Epithelial cell of esophagus (primary cell): ENCODE measurements at regions not wholly inside any gene's neighbourhood (a gene's known extent, or its start where the extent isn't known, plus 50 kb on each side); places are given as distances from the start of the nearest gene placed in this dataset.
"Not testable (repeated sequence)": the region's sequence is repeated elsewhere in the genome, so short reads cannot be mapped to it uniquely, and the experiment has no call there.

Source experiments
- DNase-seq: peaks from one replicate; pipeline ENCODE4 v3.0.0; 2010; ENCODE audit warnings: low read depth
- H3K4me3 ChIP-seq: 2 replicates; pipeline ENCODE4 v1.5.1; 2011; ENCODE audit warnings: mild to moderate bottlenecking, low read length, control low read depth
- TF ChIP-seq, protein P1 (sequence below): IDR thresholded peaks from 2 replicates; pipeline ENCODE4 v1.5.1; 2011; ENCODE audit warnings: low read depth, mild to moderate bottlenecking, low read length, control low read depth, inconsistent platforms; ENCODE audit not compliant: insufficient read depth; ENCODE audit errors: missing control alignments

DNA sequence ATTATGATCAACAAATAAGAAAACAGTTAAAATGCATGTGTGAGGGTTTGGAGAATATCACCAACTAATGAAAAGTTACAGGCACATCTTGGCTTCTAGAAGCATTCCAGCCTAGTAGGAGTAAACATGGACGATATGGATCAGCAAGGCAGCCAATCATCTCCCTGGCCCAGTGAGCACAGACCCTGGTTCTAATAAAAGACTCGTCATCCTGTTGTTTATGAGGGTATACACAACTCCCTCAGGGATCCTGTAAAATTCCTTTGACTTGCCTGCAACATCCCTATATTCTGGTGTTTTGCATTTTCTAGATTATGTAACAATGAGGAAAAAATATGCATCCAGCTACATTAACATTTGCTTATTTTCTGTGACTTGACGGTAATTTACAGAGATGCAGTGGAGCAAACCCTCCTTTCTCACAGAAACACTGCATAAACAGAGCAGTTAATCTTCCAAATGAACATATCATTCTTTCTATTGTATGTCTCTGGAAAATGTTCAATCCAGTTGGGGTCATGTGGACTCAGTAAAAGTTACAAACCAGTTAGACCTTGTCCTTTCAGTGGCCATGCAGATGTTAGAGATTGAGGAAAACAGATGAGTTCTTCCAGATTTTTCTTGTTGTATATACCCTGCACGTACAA, 88.9 kb upstream of the NDP start:
- TF ChIP-seq, protein P1, sequence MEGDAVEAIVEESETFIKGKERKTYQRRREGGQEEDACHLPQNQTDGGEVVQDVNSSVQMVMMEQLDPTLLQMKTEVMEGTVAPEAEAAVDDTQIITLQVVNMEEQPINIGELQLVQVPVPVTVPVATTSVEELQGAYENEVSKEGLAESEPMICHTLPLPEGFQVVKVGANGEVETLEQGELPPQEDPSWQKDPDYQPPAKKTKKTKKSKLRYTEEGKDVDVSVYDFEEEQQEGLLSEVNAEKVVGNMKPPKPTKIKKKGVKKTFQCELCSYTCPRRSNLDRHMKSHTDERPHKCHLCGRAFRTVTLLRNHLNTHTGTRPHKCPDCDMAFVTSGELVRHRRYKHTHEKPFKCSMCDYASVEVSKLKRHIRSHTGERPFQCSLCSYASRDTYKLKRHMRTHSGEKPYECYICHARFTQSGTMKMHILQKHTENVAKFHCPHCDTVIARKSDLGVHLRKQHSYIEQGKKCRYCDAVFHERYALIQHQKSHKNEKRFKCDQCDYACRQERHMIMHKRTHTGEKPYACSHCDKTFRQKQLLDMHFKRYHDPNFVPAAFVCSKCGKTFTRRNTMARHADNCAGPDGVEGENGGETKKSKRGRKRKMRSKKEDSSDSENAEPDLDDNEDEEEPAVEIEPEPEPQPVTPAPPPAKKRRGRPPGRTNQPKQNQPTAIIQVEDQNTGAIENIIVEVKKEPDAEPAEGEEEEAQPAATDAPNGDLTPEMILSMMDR: no peak
- no peak overlapping the region for H3K4me3 ChIP-seq
- no peak for DNase-seq

DNA sequence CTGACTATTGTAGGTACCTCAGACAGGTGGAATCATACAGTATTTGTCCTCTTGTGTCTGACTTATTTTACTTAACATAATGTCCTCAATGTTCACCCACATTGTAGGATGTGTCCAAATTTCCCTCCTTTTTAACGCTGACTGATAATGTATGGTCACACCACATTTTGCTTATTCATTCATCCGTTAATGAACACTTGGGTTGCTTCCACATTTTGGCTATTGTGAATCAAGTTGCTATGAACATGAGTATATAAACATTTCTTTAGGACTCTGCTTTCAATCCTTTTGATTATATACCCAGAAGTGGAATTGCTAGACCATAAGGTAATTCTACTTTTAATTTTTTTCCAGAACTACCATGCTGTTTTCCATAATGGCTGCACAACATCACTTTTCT, 87.0 kb upstream of the NDP start:
- no peak overlapping the region for H3K4me3 ChIP-seq
- TF ChIP-seq, protein P1: no peak
- no peak for DNase-seq

DNA sequence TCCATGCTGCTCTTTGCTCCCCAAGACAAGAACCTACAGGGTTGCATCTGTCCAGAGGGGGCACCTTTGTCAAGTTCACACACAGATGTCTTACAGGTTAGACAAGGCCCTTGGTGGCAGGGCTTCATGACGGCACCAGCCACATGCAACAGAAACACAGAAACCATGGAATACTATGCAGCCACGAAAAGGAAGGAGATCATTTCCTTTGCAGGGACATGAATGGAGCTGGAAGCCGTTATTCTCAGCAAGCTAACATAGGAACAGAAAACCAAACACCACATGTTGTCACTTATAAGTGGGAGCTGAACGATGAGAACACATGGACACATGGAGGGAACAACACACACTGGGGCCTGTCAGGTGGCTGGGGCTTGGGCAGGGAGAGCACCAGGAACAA, 85.1 kb upstream of the NDP start:
- TF ChIP-seq, protein P1: no peak
- no peak for DNase-seq
- H3K4me3 ChIP-seq: no peak overlapping the region

DNA sequence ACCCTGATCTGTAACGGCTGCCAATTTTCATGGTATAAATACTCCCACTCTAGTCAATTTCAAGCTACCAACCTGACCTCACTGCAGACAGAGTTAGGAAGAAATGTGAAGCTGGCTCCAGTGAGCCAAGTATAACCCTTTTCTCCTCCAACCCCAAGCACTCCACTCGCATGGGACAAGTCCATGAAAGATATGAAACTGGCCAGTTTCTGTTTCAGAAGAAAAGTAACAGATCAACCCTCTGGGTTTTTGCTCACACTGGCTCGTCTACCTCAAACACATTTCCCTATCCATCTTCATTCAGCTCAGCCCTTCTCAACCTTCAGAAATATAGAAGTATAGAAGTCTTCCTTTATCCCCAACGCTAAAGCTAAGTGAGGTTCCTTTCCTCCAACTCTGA, 82.4 kb upstream of the NDP start:
- DNase-seq: no peak
- TF ChIP-seq, protein P1: no peak
- no peak overlapping the region for H3K4me3 ChIP-seq

DNA sequence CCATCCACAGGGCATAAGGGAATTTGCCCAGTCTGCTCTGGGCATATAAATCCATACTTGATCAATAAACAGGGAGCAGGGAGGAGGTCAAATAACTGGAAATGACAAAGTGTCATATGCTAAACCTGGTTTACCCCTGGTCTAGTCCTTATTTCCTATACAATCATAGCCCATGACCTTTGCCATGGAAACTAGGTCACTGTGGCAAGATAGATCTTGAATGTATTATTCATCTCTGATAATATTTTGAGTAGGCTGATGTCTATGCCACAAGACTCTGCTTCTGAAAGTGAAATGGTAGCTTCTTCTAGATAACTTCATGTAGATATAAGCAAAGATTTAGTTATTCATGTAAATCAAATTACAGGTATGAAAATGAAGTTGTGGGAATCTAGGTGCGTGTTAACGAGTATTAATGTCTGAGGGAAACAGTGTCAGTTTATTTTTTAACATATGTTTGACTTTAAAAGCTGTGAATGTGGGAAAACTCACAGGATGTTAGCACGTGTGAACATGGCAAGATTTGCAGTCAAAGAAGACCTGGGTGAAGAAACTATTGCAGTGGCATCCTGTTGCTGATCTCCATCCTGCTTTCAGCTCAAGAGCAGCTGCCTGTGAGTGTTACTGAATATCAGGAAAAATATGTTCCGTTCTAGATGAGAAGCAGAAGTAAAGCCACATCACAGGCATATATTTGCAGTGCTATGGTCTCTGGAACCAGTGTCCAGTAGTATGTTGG, 81.8 kb upstream of the NDP start:
- DNase-seq: peak; percentile 23
- TF ChIP-seq, protein P1: no peak
- H3K4me3 ChIP-seq: no peak overlapping the region

DNA sequence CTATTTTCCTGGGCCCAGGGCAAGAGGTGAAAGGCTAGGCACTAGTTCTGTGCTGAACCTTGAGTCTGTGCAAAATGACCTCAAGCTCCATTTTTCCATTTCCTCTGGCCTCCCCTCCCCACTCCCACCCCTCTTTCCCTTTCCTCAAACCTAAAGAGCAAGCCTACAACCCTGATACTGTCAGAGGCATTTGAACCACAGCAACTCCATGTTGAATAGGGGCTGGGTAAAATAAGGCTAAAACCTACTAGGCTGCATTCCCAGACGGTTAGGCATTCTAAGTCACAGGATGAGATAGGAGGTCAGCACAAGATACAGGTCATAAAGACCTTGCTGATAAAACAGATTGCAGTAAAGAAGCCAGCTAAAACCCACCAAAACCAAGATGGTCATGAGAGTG, 71.9 kb upstream of the NDP start:
- H3K4me3 ChIP-seq, DNase-seq: not testable (repeated sequence)

DNA sequence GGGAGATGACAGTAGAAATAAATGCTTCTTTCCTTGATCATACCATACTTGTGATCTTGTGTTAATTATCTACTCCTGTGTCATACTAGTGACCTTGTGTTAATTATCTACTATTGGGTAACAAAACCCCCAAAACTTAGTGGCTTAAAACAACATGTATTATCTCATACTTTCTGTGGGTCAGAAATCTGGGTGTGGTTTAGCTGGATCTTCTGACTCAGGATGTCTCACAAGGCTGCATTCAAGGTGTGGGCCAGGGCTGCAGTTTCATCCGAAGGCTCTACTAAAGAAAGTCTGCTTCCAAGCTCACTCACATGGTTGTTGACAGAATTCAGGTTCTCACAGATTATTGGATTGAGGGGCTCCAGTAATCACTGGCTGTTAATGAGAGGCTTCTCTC, 70.3 kb upstream of the NDP start:
- H3K4me3 ChIP-seq: no peak overlapping the region
- TF ChIP-seq, protein P1: no peak
- peak; percentile 54 for DNase-seq
